Activated CD4-positive, alpha-beta memory T cell treated with anti-CD3 and anti-CD28 coated beads for 36 hours (primary cell): ENCODE measurements at regions not wholly inside any gene's neighbourhood (a gene's known extent, or its start where the extent isn't known, plus 50 kb on each side); places are given as distances from the start of the nearest gene placed in this dataset.
A peak's percentile ranks its signal among the peaks of the same experiment; 100 is the strongest.

Experiments
- CTCF ChIA-PET: fragments of 350-600 bp; sonication (Branson Sonifier 250); formaldehyde crosslinking; loops from one replicate; lab custom pipeline; 2021; ENCODE audit warnings: antibody characterized with exemption, inconsistent platforms; lab: Charles Lee
- POLR2A ChIA-PET: fragments of 350-600 bp; sonication (Branson Sonifier 250); formaldehyde crosslinking; loops from one replicate; lab custom pipeline; 2021; ENCODE audit warnings: antibody characterized with exemption; lab: Charles Lee
- DNase-seq: peaks from one replicate; pipeline ENCODE4 v3.0.0-alpha.2; 2020
- H3K27ac Mint-ChIP-seq: one replicate; pipeline ENCODE4 v1.8.0; 2021; ENCODE audit warnings: mixed read lengths
- H3K27me3 Mint-ChIP-seq: one replicate; pipeline ENCODE4 v1.8.0; 2021; ENCODE audit warnings: mixed read lengths
- H3K36me3 Mint-ChIP-seq: one replicate; pipeline ENCODE4 v1.8.0; 2021; ENCODE audit warnings: mixed read lengths
- H3K4me1 Mint-ChIP-seq: one replicate; pipeline ENCODE4 v1.8.0; 2021; ENCODE audit warnings: low read depth, mixed read lengths
- H3K4me3 Mint-ChIP-seq: one replicate; pipeline ENCODE4 v1.8.0; 2021; ENCODE audit warnings: mild to moderate bottlenecking, mixed read lengths
- H3K9me3 Mint-ChIP-seq: one replicate; pipeline ENCODE4 v1.8.0; 2021; ENCODE audit warnings: mixed read lengths
- intact Hi-C: fragments of 100-400 bp; cut with micrococcal nuclease; formaldehyde crosslinking; loops from one replicate; pipeline ENCODE4 v1.15.1; 2023

DNA sequence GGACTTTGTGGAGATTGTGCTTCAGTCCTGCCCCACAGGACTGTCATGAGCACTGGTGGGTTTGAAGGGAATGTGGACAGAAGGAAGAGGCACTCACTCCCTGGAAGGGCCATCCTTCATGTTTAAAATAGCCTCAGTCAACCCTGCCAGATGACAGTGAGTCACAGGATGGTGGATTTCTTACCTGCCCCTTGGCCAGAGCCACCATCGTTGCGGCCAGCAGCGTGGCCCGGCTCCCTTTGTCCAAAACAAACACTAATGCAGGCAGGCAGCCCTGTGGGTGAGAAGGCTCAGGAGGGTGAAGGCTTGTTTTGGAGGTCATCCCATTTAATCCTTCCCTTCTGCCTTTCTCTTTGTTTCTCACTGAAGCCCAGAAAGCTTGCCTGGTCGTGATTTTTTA lies 422.7 kb downstream of the CD83 start:
- intact Hi-C loops = loop anchor here (5.0 kb wide), 2 partner anchors 97 to 1113 kb away; no protein-coding TSS in a partner anchor
- no peak for DNase-seq
- ChIA-PET POLR2A (no interaction called here), CTCF (no interaction called here)
- Mint-ChIP-seq H3K9me3 (peaks cover 3% of the 10 kb centered on the region), H3K27ac (no peak overlapping the region), H3K4me3 (no peak overlapping the region), H3K27me3 (no peaks in the 10 kb centered on the region), H3K36me3 (no peaks in the 10 kb centered on the region), H3K4me1 (peaks cover 31% of the 10 kb centered on the region)

DNA sequence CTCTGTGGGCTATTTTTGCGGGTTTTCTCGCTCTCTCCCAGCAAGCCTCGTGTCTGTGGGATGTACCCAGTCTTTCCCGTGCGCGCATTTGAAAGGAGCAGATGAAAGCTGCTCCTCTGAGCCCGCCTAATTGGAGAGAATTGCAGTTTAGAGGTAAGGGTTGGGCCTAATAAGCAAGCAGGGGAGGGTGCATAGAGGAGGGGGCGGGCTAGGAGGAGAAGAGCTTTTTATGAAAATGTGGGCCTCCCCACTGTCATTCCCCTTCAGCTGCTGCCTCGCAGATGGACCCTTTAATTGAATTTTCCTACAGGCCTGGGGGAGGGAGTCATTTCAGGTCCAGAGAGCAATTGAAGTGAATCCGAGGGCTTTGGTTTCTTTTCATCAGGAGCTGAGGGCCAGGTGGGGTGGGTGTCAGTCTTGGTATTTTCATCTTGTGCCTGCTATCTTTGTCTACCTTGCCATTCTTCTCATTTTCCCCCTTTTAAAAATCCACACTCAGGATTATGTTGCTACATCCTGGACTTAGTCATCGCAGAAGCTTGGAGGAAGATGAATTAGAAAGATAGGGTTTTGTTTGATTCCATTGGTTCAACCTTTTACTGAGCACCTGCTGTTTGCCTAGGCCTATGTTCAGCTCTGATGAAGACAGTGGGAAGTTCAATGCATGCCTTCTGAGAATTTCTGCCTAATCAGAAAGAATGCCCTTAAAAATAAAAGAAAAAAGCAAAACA lies 423.4 kb downstream of the CD83 start:
- CTCF ChIA-PET = no interaction called here
- intact Hi-C loops = loop anchor here (5.0 kb wide), 2 partner anchors 96 to 1114 kb away; no protein-coding TSS in a partner anchor
- Mint-ChIP-seq H3K4me1 (peaks cover 31% of the 10 kb centered on the region), H3K36me3 (no peaks in the 10 kb centered on the region), H3K4me3 (no peak overlapping the region), H3K9me3 (peaks cover 3% of the 10 kb centered on the region), H3K27ac (no peak overlapping the region), H3K27me3 (no peaks in the 10 kb centered on the region)
- DNase-seq = no peak
- POLR2A ChIA-PET = no interaction called here

DNA sequence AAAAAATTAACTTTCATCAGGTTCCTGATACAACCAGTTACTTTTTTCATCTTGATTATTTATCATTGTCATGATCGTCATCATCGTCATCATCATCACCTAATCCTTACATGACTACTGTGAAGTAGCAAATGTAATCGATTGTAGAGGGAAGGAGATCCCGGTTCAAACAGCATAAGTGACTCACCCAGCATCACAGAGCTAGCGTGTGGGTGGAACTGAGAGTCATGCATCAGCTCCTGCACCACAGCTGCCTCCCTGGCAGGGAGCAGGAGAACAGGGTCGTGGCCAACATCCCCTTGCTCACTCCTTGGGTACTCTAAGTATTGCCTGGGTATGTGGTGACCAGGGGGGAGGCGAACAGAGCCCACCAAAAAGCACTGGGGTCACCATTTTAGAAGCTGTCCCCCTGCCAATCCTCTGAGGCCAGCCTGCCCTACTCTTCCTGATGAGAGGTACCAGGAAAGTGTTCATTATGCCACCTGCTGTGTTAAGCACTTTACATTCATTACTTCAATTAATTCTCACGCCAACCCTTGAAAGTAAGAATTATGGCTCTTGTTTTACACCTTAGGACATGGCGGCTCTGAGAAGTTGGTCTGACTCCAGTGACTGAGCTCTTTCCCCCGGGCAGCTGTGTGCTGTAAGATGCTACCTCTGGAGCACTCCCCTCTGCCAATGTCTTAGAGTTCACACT lies 425.2 kb downstream of the CD83 start:
- POLR2A ChIA-PET = no interaction called here
- Mint-ChIP-seq H3K36me3 (no peaks in the 10 kb centered on the region), H3K4me3 (no peak overlapping the region), H3K4me1 (peaks cover 31% of the 10 kb centered on the region), H3K27ac (peak overlapping the region; percentile 53), H3K27me3 (peaks cover 2% of the 10 kb centered on the region), H3K9me3 (no peaks in the 10 kb centered on the region)
- CTCF ChIA-PET = interaction anchor here (0.5 to 1.4 kb wide), 5 partner anchors 93 to 559 kb away, joined by 3 to 5 read pairs (median 4); no protein-coding TSS in a partner anchor
- peak; percentile 90 for DNase-seq
- intact Hi-C loops = loop anchor here (1.0 to 5.0 kb wide), 7 partner anchors 90 to 1116 kb away; no protein-coding TSS in a partner anchor

DNA sequence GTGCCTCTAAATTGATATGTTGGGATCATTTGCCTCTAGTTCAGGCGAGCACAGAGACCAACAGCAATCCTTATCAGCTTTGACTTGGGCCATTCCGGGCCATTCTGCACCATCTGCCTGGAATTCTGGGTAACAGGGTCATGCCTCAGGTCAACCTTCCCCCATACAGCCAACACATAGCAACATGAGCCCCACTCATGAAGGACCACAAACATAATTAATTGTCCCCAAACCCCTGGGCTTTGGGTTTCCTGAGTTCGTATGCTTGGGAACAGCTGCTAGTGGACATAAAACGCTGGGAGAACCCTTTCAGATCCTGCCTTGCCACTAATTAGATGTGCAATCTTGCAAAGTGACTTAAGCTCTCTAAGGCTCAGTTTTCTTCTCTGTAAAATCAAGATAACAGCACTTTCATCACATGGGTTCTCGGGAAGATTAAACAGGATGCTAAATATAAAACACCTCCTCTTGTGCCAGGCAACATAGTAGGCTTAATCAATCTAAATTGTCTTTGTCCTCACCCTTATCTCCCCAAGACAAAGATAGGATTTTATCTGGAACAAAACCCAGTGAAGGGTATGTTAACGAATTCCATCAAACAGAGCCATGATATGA lies 426.5 kb downstream of the CD83 start:
- Mint-ChIP-seq H3K36me3 (no peaks in the 10 kb centered on the region), H3K4me1 (peaks cover 29% of the 10 kb centered on the region), H3K27me3 (peaks cover 2% of the 10 kb centered on the region), H3K9me3 (no peaks in the 10 kb centered on the region), H3K27ac (no peak overlapping the region), H3K4me3 (no peak overlapping the region)
- ChIA-PET CTCF (interaction anchor here (1.0 to 1.3 kb wide), 2 partner anchors 92 to 184 kb away, joined by 3 to 4 read pairs; no protein-coding TSS in a partner anchor), POLR2A (no interaction called here)
- intact Hi-C loops = loop anchor here (2.0 to 5.0 kb wide), 5 partner anchors 91 to 1117 kb away; no protein-coding TSS in a partner anchor
- DNase-seq = no peak

DNA sequence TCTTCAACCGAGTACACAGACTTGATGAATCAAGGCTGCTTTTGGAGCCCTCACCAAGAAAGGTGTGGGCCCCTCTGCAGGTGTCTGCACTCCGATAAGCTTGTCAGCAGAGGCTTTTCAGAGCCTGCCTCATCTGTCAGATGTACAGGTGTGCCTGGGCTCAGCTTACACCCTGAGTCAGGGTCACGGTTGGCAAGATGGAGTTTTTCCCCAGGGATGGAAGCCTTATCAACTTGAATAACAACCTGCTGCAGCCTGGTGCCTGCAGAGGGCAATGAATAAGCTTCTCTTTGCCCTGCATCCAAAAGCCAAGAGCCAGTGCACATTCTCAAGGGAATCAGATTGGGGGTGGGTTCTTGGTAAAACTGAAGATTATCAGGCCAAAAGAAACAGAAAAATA lies 427.1 kb downstream of the CD83 start:
- no peaks in the 10 kb centered on the region for H3K9me3 Mint-ChIP-seq
- DNase-seq = no peak
- no peaks in the 10 kb centered on the region for H3K36me3 Mint-ChIP-seq
- H3K27me3 Mint-ChIP-seq = peaks cover 2% of the 10 kb centered on the region
- H3K27ac Mint-ChIP-seq = no peak overlapping the region
- no peak overlapping the region for H3K4me3 Mint-ChIP-seq
- intact Hi-C loops = loop anchor here (5.0 kb wide), 2 partner anchors 93 to 1117 kb away; no protein-coding TSS in a partner anchor
- ChIA-PET CTCF (no interaction called here), POLR2A (no interaction called here)
- peaks cover 28% of the 10 kb centered on the region for H3K4me1 Mint-ChIP-seq

DNA sequence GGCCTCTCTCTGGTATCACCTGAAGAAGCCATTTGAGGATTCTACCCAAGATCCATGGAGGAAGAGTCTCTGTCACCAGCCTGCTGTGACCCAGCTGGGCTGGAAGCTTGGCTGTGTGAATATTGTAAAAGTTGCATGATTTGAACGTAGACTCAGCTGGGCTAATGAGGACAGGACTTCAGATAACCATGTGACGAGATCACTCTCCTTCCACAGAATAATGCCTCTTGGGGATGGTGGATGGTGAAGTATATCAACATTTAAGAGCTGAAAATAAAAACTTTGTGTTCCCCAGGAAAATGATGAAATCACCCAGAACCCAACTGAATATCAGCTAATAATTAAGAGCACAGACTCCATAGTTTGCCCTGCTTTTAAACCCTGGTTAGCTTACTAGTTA lies 427.9 kb downstream of the CD83 start:
- Mint-ChIP-seq H3K27ac (no peak overlapping the region), H3K4me3 (no peak overlapping the region), H3K27me3 (peaks cover 2% of the 10 kb centered on the region), H3K9me3 (no peaks in the 10 kb centered on the region), H3K4me1 (peaks cover 28% of the 10 kb centered on the region), H3K36me3 (no peaks in the 10 kb centered on the region)
- POLR2A ChIA-PET = interaction anchor here (0.6 kb wide), 1 partner anchor 166 kb away, joined by 3 read pairs; no protein-coding TSS in a partner anchor
- CTCF ChIA-PET = no interaction called here
- no peak for DNase-seq
- intact Hi-C loops = no loop called here

DNA sequence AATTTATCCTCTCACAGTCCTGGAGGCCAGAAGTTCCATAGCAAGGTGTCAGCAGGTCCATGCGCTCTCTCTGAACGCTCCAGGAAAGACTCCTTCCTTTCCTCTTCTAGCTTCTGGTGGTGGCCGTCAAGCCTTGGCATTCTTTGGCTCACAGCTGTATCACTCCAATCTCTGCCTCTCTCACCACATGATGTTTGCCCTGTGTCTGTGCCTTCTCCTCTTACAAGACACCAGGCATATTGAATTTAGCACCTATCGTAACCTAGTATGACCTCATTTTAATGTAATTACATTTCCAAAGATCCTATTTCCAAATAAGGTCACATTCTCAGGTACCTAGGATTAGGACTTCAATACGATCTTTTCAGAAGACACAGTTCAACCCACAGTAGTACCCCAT lies 428.5 kb downstream of the CD83 start:
- CTCF ChIA-PET = no interaction called here
- no peaks in the 10 kb centered on the region for H3K9me3 Mint-ChIP-seq
- peaks cover 2% of the 10 kb centered on the region for H3K27me3 Mint-ChIP-seq
- H3K4me3 Mint-ChIP-seq = no peak overlapping the region
- H3K4me1 Mint-ChIP-seq = peaks cover 28% of the 10 kb centered on the region
- no peaks in the 10 kb centered on the region for H3K36me3 Mint-ChIP-seq
- POLR2A ChIA-PET = no interaction called here
- no peak for DNase-seq
- H3K27ac Mint-ChIP-seq = no peak overlapping the region
- intact Hi-C loops = loop anchor here (1.0 kb wide), 1 partner anchor 130 kb away; no protein-coding TSS in a partner anchor

DNA sequence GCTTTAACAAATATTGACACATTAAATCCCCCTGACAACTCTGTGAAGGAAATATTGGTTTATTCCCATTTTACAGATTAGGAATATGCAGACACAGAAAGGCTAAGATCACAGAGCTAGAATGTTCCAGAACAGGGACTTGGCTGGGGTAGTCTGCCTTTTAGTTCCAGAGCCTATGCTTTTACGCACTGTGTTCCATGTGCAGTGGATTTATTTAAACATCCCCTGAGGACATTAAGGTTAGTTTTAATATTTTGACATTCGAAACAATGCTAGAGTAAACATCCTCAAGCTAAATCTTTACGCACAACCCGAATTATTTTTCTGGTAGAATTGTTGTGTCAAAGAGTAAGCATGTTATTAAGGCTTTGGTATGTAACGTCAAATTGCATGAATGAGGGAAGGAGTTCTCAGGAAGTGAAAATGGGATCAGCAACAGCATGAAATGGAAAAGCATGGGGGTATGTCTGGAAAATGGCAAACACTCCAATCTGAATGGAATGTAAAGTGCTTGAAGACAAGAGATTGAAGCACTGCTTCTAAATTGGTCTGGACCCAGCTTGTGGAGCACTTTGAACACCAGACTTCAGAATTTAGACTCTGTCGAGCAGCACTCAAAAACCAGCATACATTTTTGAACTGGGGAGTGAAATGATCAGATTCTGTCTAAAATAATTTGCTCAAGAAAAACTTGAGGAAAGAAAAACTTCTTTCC lies 429.9 kb downstream of the CD83 start:
- no peak overlapping the region for H3K27ac Mint-ChIP-seq
- ChIA-PET CTCF (no interaction called here), POLR2A (no interaction called here)
- DNase-seq = no peak
- H3K4me1 Mint-ChIP-seq = peaks cover 15% of the 10 kb centered on the region
- no peak overlapping the region for H3K4me3 Mint-ChIP-seq
- no peaks in the 10 kb centered on the region for H3K36me3 Mint-ChIP-seq
- H3K9me3 Mint-ChIP-seq = no peaks in the 10 kb centered on the region
- H3K27me3 Mint-ChIP-seq = peaks cover 2% of the 10 kb centered on the region
- intact Hi-C loops = no loop called here

DNA sequence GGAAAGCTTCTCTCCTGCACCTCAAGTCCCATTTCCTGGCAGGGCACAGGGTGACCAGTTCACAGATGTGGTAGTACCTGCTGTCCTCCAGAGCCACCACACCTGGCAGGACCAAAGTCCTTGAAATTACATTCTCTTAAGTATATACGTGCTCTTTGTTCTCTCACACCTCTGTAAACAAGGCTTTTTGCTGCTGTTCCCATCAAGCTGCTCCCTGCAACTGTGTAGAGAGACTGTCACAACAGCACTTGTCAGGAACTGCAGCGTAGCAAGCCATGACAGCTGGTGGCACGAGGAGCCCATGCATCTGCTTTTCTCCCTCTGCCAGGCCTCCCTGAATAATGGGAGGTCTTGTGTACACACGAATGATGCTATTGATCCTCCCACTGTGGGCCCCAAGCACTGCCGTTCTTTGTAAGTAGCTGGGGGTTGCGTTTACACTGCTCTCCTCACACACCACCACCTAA lies 431.8 kb downstream of the CD83 start:
- no peaks in the 10 kb centered on the region for H3K4me1 Mint-ChIP-seq
- H3K4me3 Mint-ChIP-seq = no peak overlapping the region
- H3K27ac Mint-ChIP-seq = no peak overlapping the region
- POLR2A ChIA-PET = no interaction called here
- H3K36me3 Mint-ChIP-seq = no peaks in the 10 kb centered on the region
- H3K9me3 Mint-ChIP-seq = no peaks in the 10 kb centered on the region
- peaks cover 2% of the 10 kb centered on the region for H3K27me3 Mint-ChIP-seq
- CTCF ChIA-PET = no interaction called here
- no peak for DNase-seq
- intact Hi-C loops = no loop called here

DNA sequence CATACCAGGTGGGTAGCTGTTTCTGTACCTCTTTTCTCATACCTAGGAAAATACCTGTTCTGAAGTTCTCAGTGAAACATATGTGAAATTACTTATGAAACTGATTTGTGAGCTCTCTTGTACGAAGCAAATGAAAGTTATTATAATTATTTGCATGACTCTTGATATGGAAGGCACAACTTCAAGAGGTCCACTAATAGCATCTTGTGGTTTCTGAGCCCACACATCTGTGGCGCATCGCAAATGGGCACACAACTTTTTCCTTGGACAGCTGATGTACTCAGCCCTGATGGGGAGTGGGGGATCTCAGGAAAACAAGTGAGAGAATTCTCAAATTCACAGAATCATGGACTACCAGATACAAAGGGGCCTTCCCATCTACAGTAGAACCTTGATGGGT lies 432.3 kb downstream of the CD83 start:
- H3K36me3 Mint-ChIP-seq = no peaks in the 10 kb centered on the region
- ChIA-PET POLR2A (no interaction called here), CTCF (no interaction called here)
- H3K4me1 Mint-ChIP-seq = no peaks in the 10 kb centered on the region
- H3K27me3 Mint-ChIP-seq = peaks cover 2% of the 10 kb centered on the region
- no peak overlapping the region for H3K4me3 Mint-ChIP-seq
- DNase-seq = no peak
- no peaks in the 10 kb centered on the region for H3K9me3 Mint-ChIP-seq
- no peak overlapping the region for H3K27ac Mint-ChIP-seq
- intact Hi-C loops = no loop called here

DNA sequence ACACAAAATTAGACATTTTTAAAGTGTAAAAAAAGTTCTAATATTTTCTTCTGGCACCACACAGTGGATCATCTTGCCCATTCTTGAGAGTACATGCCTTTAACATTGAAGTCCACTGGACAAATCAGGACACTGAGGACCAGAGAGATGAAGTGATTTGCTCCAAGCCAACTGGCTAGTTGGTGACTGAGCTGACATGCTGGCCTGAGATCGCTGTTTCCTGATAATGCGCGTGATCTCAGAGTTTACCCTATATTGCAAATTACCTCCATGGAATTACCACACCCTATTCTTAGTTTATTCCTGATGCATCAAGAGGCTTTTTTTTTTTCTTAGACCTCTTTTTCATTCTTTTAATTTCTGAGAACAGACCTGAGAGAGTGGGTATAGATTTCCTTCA lies 432.8 kb downstream of the CD83 start:
- POLR2A ChIA-PET = no interaction called here

More for the DNA sequence above, 432.8 kb downstream of the CD83 start:
- H3K27ac Mint-ChIP-seq = no peak overlapping the region
- H3K4me3 Mint-ChIP-seq = no peak overlapping the region
- intact Hi-C loops = no loop called here
- H3K27me3 Mint-ChIP-seq = peaks cover 2% of the 10 kb centered on the region
- no peaks in the 10 kb centered on the region for H3K4me1 Mint-ChIP-seq
- H3K9me3 Mint-ChIP-seq = no peaks in the 10 kb centered on the region
- CTCF ChIA-PET = no interaction called here
- no peaks in the 10 kb centered on the region for H3K36me3 Mint-ChIP-seq
- no peak for DNase-seq
